ENCODE measurements at regions not wholly inside any gene's neighbourhood (a gene's known extent, or its start where the extent isn't known, plus 50 kb on each side); places are given as distances from the start of the nearest gene placed in this dataset.
"Not testable (repeated sequence)": the region's sequence is repeated elsewhere in the genome, so short reads cannot be mapped to it uniquely, and the experiment has no call there.

DNA sequence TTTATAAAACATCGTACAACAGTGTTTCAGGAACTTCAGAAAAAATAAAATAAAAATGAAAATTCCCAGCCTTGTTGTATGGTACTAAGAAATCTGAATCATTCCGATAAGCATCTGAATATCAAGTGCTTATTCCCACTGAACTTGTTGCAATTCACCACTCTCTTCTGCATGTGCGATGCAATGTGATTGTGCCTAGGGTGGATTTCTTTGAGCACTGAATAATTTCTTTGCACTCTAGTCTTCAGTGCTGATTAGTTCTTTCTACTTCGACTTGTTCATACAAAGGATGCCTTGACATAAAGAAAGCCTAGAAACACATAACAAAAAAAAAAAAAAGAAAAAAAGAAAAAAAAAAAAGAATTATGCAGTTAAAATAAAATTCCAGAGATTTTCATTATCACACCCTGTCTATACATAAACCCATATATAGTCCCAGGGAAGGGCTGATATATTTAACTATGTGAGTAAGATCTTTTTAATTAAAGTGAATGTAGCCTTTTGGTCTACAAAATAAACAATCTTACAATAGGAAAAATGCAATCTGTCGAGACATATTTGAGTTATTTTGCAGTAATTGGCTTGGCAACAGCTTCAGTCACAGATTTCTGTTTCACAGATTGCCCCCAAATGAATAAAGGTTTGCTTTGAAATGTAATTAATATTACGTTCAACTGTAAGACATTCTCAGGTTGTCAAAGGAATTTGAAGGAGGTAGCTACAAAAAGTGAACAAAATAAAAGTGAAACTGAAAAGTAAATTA lies 1118.9 kb upstream of the CELF2 start:
- DNase-seq (ENCODE audit: low read depth in 2 of 2), result no peak

DNA sequence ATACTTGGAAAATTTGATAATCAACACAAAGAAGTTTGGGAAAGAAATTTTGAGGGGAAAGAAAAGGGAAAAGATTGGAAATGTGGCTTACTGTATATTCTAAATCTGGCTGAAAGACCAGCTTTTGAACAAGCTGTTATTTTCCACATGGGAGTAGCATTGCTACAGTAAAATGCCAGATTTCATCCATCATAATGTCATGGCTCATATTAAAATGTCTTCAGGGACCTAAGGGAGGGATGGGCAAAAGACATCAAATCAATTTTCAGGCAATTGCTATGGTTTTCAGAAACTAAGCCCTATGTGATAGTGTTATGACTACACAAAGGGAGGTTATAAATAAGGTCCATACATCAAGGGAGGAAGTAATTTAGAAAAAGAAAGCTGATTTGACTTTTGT lies 1116.9 kb upstream of the CELF2 start:
- DNase-seq (ENCODE audit: low read depth in 2 of 2), result no peak

DNA sequence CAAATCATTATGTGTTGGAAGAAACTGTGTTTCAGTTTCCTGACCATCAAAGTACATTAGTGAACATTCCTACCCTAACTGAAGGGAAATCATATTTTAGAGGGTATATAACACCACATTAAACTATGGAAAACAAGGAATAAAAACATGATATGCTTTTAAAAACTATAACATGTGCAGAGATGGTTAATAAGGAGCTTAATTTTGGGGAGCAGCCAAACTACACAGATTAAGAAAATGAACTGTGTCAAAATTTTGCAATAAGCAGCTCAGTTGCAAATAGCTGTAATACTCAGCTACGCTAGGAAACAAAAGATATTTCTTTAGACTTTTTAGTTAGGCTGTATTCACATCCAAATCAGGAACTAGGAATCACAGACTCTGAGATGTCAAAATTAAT lies 1115.7 kb upstream of the CELF2 start:
- DNase-seq (ENCODE audit: low read depth in 2 of 2), result no peak

DNA sequence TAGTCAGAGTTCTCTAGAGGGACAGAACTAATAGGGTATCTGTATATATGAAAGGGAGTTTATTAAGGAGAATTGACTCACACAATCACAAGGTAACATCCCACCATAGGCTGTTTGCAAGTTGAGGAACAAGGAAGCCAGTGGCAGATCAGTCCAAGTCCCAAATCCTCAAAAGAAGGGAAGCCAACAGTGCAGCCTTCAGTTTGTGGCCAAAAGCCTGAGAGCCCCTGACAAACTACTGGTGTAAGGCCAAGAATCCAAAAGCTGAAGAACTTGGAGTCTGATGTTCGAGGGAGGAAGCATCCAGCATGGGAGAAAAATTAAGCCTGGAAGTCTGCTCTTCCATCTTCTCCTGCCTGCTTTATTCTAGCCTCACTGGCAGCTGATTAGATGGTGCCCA lies 1107.2 kb upstream of the CELF2 start:
- no peak for DNase-seq (ENCODE audit: low read depth in 2 of 2)

DNA sequence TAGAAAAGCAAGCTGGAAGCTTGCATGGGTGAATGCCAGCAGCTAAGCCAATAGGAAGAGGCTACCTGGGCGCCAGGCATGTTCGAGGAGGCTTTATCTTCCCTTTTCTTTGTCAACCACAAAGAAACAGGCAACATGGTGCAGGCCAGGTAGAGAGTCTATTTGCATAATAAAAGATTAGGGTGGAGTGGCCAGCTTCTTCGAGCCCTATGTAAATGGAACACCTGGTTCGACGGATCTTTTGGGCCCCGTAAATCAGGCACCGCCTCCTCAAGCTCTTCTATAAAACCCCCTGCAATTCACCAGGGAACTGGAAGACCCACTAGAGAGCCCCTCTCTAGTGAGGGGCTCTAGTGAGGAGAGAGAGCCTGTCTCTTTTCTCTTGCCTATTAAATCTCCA lies 1106.2 kb upstream of the CELF2 start:
- DNase-seq (ENCODE audit: low read depth in 2 of 2), result no peak

DNA sequence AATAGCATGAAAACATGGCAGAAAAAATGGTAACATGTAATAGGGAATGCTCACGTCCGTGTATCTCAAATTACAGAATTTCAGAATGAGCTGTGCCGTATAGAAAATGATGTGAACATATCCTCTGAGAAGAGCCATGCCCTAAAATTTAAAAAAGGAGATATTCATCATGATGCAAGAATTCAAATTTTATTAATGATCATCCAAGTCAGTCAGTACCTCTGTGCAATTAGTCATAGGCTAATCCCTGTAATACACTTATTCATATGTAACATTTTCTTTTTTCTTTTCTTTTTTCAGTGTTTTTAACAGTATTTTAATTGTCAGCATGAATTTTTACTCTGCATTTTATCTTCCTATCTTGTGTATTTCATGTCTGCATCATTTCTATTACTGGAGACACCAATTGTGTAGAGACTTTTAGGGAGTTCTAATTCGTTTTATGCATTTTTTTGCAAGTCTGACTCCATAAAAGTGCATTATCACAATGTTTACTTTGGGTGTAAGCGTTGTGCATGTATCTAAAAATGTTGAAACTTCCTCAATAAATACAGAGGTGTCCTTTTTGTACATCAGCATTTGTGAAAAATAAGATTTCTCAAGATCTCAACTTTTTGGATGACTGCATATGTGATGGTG lies 1103.7 kb upstream of the CELF2 start:
- DNase-seq (ENCODE audit: low read depth in 2 of 2), result no peak

DNA sequence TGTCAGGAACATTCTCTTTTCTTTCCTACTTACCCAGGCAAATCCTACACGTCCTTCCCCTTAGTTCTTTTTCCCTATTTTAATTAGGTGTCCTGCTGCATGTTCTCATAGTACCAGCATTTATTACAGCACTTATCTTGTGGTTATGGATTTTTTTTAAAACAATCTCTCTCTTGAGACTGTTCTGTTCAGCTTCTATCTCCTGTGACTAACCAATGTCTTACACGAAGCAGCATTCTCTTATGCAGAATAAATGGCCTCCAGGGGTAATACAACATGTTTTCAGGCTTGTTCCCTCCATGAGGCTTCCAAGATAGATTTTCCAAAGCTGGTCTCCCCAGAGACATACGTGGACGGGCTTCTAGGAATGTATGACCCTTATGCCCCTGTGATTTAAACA lies 1096.1 kb upstream of the CELF2 start:
- no peak for DNase-seq (ENCODE audit: low read depth in 2 of 2)

DNA sequence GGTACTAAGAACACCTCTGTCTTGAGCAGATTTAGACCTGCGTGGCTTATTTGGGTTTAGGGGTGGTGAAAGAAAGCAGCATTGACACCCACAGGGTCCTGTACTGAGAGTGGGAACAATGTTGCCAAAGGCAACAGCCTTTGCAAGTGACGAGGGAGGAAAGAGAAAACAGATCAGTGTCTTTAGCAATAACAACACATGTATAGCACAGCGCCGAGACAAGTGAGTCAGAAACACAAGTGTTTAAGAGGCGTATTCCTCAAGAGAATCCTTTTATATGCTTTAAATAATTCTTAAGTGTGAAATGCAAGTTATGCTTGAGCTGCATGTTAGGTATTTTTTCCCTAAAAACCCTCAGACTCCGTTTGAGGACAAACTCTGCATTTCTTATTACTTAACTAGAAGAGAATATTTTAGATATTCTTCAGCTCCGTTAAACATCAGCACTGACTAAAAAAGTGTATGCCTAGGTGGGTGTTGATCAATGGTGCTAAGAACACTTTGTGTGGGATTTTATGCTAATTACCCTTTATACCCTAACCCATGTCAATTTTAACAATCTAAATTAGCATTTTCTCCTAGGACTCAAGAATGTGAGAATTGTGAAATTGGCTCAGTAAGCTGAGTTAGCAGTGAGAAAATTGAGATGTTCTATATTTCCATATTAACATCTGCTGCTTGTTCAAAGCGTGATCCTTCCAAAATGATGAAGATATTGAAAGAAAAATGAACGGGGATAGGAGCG lies 1095.4 kb upstream of the CELF2 start:
- no peak for DNase-seq (ENCODE audit: low read depth in 2 of 2)

DNA sequence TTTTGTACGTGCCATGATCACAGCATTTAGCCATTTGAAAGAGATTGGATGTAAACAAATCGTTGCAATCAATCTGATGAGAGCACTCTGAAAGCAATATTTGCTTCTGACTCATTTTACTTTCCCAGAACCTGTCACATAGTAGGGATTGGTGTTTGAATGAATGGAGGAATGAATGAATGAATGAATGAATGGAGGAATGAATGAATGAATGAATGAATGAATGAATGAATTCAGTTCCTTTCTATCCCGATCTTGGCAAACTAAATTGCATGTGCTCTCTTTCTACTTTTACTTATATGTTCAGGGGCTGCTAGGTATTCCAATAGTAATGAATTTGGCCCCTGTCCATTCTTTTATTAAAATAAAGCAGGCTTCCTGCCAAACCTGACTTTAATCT lies 1091.7 kb upstream of the CELF2 start:
- no peak for DNase-seq (ENCODE audit: low read depth in 2 of 2)

DNA sequence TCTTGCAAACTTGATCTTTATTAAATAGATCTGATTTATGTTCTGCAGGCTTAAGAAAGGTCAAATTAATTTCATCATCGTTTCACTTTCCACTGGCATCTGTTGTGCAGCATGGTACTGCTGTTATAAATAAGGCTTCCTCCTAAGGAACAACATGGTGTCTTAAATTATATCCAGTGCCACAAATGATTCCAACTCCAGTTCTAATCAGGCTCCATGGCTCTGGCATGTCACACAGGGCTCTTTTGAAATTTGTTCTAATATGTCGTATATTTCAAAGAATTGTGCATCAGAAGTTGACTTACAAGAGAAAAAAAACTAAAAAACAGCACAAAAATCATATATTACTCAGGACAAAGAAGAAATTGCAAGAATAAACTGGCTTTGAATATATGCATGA lies 1090.8 kb upstream of the CELF2 start:
- DNase-seq (ENCODE audit: low read depth in 2 of 2), result no peak

DNA sequence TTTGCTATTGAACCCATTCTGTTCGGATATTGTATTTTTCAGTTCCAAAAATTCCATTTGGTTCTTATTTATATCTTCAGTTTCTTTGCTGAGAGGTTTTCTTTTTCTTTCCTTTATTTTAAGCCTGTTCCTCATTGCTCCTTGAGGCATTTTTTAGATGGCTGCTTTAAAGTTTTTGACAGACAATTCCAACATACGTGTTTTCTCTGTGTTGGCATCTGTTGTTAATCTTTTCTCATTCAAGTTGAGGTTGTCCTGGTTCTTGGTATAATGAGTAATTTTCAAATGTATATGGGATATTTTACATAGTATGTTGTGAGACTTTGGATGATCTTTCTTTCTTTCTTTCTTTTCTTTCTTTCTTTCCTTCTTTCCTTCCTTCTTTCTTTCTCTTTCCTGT lies 1078.0 kb upstream of the CELF2 start:
- no peak for DNase-seq (ENCODE audit: low read depth in 2 of 2)

DNA sequence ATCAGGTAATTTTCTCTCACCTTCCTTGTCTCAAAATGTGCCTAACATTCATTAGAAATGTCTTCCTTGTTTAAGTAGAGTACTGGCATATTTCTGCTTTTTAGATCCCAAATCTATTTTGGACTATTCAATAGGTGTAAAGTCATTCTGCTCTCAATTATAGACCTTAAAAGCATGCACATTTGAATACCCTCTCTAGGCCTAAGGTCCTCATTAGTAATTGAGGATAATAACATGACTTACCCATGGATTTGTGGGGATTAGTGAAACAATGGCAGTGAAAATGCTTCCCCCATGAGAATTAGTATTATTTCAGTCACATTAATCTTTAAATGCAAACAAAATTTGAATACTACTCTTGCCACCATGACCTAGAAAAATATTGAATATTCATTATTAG lies 1073.0 kb upstream of the CELF2 start:
- no peak for DNase-seq (ENCODE audit: low read depth in 2 of 2)

DNA sequence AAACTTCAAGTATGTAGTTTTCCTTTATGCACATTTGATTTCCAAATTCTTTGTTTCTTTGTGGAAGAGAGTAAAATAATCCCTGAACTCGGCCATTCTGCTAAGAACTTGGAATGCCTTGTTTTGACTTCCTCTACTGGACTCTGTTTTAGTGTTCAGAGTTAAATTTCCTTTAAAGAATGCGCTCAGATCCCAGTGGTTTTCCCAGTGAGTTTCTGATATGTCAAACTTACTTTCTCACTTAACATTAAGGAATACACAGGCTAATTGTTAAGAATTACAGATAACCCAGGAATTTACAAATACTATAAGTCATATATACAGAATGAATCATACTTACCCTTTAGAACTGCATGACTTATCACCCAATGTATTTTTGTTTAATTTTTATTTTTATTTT lies 1067.6 kb upstream of the CELF2 start:
- no peak for DNase-seq (ENCODE audit: low read depth in 2 of 2)

DNA sequence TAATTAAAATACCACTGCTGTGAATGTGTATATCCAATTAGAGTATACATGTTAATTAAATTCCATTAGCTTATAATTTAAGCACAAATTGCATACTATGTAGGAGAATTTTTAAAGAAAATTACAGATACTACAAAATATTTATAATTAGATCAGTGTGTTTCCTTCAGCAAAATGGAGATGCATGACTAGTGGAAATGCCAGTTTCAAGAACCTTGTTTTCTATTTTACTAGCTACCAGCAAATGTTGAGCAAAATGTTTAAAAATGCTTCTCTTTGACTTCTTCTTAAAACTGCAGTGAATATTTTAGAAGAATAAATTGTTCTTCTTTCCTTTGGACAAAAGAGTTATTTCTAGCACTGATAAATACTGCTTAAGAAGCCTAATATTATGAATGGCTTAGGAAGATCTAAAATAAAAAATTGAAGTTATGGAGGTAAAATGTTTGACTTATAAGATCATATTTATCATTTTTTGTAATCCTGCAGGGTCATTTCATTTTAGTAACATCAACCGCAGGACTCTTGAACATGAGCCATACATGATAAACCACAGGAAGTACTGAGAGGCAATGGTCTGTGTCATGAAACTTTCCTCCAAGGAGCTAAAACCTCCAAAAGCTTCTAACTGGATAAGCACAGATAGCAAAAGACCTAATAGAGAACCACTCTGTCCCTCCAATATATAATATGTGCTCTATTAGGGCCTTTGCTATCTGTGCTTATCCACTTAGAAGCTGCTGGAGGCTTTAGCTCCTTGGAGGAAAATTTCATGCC lies 1066.0 kb upstream of the CELF2 start:
- DNase-seq (ENCODE audit: low read depth in 2 of 2), result no peak

DNA sequence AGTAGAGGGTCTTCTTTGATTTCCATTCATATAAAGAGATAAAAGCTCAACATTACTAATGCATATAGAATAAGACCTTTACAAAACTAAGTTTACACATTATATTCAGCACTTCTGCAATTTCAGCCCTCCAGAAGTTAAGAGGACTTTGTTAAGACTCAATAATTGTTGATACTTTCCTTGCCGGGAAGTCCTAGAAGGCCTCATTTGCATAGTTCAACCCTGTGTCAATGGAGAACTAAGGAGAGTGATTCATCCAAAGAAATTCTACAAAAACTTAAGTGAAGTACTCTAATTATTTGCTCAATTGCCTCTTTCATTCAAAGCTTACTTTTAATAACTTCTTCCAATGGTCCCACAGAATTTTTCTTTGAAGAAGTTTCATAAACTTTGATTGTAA lies 1060.3 kb upstream of the CELF2 start:
- no peak for DNase-seq (ENCODE audit: low read depth in 2 of 2)

DNA sequence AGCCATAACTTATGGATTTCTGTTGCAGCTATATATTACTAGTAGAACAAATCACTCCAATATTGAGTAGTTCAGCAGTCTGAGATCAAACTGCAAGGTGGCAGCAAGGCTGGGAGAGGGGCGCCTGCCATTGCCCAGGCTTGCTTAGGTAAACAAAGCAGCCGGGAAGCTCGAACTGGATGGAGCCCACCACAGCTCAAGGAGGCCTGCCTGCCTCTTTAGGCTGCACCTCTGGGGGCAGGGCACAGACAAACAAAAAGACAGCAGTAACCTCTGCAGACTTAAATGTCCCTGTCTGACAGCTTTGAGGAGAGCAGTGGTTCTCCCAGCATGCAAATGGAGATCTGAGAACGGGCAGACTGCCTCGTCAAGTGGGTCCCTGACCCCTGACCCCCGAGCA lies 1059.8 kb upstream of the CELF2 start:
- not testable (repeated sequence) for DNase-seq (ENCODE audit: low read depth in 2 of 2)

DNA sequence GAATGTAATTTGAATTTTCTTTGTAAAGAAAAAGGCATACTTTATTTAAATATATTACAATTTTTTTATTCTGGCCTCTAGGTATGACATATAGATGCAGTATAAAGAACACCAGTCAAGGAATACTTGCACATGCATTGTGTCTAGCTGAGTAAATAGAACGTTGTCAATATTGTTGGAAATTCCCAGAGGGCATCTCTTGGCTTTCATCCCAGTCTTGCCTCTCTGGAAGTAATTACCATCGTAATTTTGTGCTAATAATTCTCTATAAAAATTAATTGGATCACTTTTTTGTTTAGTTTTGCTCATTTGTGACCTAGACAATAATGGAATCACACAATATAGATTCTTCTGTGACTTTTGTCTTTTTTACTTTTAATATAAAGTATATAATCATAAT lies 1052.3 kb upstream of the CELF2 start:
- DNase-seq (ENCODE audit: low read depth in 2 of 2), result no peak

DNA sequence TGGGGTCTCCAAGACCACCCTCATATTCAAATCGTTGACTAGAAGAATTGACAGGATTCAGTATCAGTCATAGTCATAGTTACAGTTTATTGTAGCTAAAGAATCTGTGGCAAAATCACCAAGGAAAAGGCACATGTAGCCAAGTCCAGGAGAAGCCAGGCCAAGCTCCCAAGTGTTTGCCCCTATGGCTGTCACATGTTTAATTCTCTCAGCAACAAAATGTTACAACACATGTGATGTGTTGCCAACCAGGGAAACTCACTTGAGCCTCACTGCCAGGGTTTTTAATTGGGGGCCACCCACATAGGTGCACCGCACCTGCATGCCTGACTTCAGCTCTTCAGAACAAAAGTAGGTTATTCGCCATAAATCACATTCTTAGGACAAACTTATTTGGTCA lies 1030.9 kb upstream of the CELF2 start:
- no peak for DNase-seq (ENCODE audit: low read depth in 2 of 2)

DNA sequence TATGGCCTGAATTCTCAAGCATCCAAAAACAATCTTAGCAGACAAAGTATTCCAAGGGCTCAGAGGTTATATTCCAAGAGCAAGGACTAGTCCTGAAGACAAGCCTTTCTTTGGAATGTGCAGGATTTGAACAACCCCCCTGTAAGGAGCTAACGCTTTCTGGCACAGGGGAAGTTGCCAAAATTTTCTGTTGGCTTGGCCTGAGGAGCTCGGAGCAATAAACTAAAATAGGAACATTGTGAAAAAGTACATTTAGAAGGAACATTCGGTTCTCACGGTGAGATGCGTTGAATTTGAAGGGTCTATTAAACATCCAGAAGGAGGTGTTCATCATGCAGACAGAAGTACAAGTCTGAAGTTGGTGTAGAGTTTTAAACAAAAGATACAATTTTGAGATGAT lies 1030.5 kb upstream of the CELF2 start:
- DNase-seq (ENCODE audit: low read depth in 2 of 2), result no peak

DNA sequence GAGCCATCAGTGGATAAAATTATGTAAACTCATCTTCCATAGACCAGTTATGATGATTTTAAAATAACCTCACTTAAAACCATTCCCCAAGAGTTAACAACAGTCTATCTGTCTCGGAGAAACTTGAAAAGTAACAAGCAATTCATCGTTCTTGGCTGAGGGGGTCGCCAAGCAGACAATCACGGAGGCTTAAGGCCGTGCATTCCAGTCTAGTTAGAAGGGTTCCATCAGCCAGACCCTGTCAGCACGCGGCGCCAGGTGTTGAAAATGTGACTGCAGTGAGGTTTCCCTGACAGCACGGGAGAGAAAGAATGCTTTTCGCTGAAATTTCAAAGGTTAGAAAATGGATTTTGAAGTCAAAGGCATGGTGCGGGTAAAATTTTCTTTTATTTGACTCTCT lies 1025.0 kb upstream of the CELF2 start:
- DNase-seq (ENCODE audit: low read depth in 2 of 2), result no peak

DNA sequence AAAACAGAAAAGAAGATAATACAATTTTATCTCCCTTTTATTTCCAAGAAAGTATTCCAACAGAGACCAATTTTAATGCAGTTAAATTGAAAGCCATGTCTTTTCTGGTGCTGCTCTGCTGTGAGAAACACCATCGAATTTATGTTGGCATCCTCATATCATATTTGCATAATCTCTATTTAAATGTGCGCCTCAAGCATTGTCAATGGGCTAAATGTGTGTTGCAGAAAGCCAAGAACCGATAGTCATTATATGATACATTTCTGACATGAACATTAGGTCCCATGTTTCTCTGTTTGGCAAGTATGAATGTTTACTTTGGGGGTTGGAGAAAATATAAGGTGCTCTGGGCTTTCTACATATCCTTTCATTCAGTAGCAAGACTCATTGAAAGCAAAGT lies 1023.5 kb upstream of the CELF2 start:
- no peak for DNase-seq (ENCODE audit: low read depth in 2 of 2)

DNA sequence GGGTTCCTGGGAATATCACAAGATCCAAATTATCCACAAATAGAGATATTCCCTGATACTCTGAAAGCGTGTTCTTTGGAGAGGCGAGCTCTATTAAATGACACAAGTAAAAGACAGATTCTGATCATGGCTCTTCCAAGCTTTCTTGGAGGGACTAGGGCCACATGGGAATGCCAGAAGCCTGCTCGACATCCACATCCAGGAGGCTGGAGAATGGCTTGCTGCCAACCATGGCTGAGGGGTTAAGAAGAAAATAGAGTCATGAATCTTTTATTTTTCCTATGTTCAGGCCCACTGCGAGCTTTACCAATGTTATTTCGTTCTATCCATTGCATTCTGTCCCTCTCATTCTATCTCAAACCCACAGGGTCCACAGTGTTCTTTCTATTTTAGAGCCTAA lies 1018.0 kb upstream of the CELF2 start:
- no peak for DNase-seq (ENCODE audit: low read depth in 2 of 2)

Data from stimulated activated CD4-positive, alpha-beta T cell treated with anti-CD3 and anti-CD28 coated beads, Interleukin-12 subunit alpha, Interleukin-12 subunit beta, amount 100 ng/mL, for 24 hours (primary cell).